H1 (cell line): ENCODE measurements at regions not wholly inside any gene's neighbourhood (a gene's known extent, or its start where the extent isn't known, plus 50 kb on each side); places are given as distances from the start of the nearest gene placed in this dataset.
A peak's percentile ranks its signal among the peaks of the same experiment; 100 is the strongest.

Experiments
- CTCF ChIA-PET: fragments of 300-600 bp; sonication (Branson Sonifier 250); formaldehyde crosslinking; loops from one replicate; lab custom pipeline; 2021; ENCODE audit not compliant: partially characterized antibody; lab: Charles Lee
- POLR2A ChIA-PET: fragments of 300-600 bp; sonication (Branson Sonifier 250); formaldehyde crosslinking; loops from one replicate; lab custom pipeline; 2021; ENCODE audit warnings: inconsistent platforms; ENCODE audit not compliant: partially characterized antibody; lab: Charles Lee
- DNase-seq, 2 experiments: peaks; one replicate each; pipeline versions ENCODE4 v3.0.0 to v3.0.0-alpha.2; 2010 to 2022; ENCODE audit warnings: low spot score in 2 of 2, low read depth in 1 of 2, mixed read lengths in 1 of 2
- FAIRE-seq: peaks from 2 replicates; lab custom pipeline; 2011; peaks lifted over from hg19 to GRCh38; lab: Jason Lieb, UNC
- H2AFZ ChIP-seq: 2 replicates; pipeline ENCODE4 v1.8.1; 2012; ENCODE audit warnings: low read length, inconsistent platforms
- H2AK5ac ChIP-seq: 2 replicates; pipeline ENCODE4 v1.6.1; 2013; ENCODE audit warnings: low read depth, low read length
- H2BK120ac ChIP-seq: replicated peaks from 2 replicates; pipeline ENCODE3; 2013; ENCODE audit warnings: low read depth, low read length, inconsistent platforms
- H2BK12ac ChIP-seq: 2 replicates; pipeline ENCODE4 v1.6.1; 2013; ENCODE audit warnings: low read depth, low read length
- H2BK15ac ChIP-seq: 2 replicates; pipeline ENCODE4 v1.6.1; 2013; ENCODE audit warnings: low read length
- H2BK20ac ChIP-seq: 2 replicates; pipeline ENCODE4 v1.6.1; 2013; ENCODE audit warnings: low read length
- H2BK5ac ChIP-seq: 2 replicates; pipeline ENCODE4 v1.6.1; 2013; ENCODE audit warnings: low read depth, low read length
- H3K14ac ChIP-seq: 2 replicates; pipeline ENCODE4 v1.6.1; 2013; ENCODE audit warnings: inconsistent platforms; ENCODE audit not compliant: insufficient read length
- H3K18ac ChIP-seq: 2 replicates; pipeline ENCODE4 v1.6.1; 2013; ENCODE audit warnings: low read length; ENCODE audit errors: extremely low read depth
- H3K23ac ChIP-seq: 2 replicates; pipeline ENCODE4 v1.6.1; 2013; ENCODE audit warnings: inconsistent platforms; ENCODE audit not compliant: insufficient read length
- H3K23me2 ChIP-seq: 2 replicates; pipeline ENCODE4 v1.6.1; 2013; ENCODE audit warnings: low read depth, low read length
- H3K27ac ChIP-seq: 2 replicates; pipeline ENCODE4 v1.6.1; 2011; ENCODE audit warnings: low read depth, low read length, inconsistent platforms
- H3K27me3 ChIP-seq, 4 experiments: replicated peaks in 1 of 4; 1 replicate in 1 of 4; 2 replicates in 3 of 4; pipeline versions ENCODE4 v1.6.1 to v1.8.1; 2011 to 2013; ENCODE audit warnings: low read length in 3 of 4, mild to moderate bottlenecking in 3 of 4, inconsistent platforms in 2 of 4, mixed read lengths in 2 of 4, moderate library complexity in 1 of 4; ENCODE audit not compliant: control insufficient read depth in 3 of 4, insufficient read depth in 3 of 4; ENCODE audit errors: extremely low read depth in 1 of 4
- H3K36me3 ChIP-seq, 4 experiments: 2 replicates each; pipeline versions ENCODE4 v1.6.1 to v1.8.1; 2011 to 2013; ENCODE audit warnings: mild to moderate bottlenecking in 4 of 4, low read length in 3 of 4, moderate library complexity in 2 of 4, control low read depth in 1 of 4, inconsistent platforms in 1 of 4; ENCODE audit not compliant: insufficient read depth in 4 of 4, control insufficient read depth in 2 of 4
- H3K4ac ChIP-seq: replicated peaks from 2 replicates; pipeline ENCODE3; 2013; ENCODE audit warnings: low read length, low read depth, mixed read lengths, inconsistent platforms; ENCODE audit not compliant: insufficient read length
- H3K4me1 ChIP-seq, 4 experiments: replicated peaks in 1 of 4; 1 replicate in 1 of 4; 2 replicates in 3 of 4; pipeline versions ENCODE4 v1.6.1 to v1.8.1; 2011 to 2013; ENCODE audit warnings: low read length in 3 of 4, inconsistent platforms in 2 of 4, mixed read lengths in 1 of 4; ENCODE audit not compliant: insufficient read depth in 4 of 4, control insufficient read depth in 3 of 4
- H3K4me2 ChIP-seq, 2 experiments: 2 replicates each; pipeline versions ENCODE4 v1.6.1 to v1.8.1; 2011 to 2013; ENCODE audit warnings: low read depth in 2 of 2, low read length in 2 of 2, control low read depth in 1 of 2, inconsistent platforms in 1 of 2, mild to moderate bottlenecking in 1 of 2; ENCODE audit not compliant: insufficient read depth in 1 of 2
- H3K4me3 ChIP-seq, 4 experiments: fragments of 200-600, 300-600 bp in 1 of 4; sonication (generic), shearing (Covaris generic), sonication (Bioruptor Twin) in 1 of 4; 2 replicates each; pipeline versions ENCODE4 v1.5.1 to v1.8.1; 2011 to 2016; ENCODE audit warnings: low read length in 4 of 4, low read depth in 3 of 4, control low read depth in 2 of 4, inconsistent platforms in 2 of 4, mild to moderate bottlenecking in 2 of 4, mixed read lengths in 1 of 4, moderate library complexity in 1 of 4; ENCODE audit not compliant: insufficient read depth in 2 of 4; ENCODE audit errors: extremely low read depth in 1 of 4
- H3K56ac ChIP-seq: replicated peaks from 2 replicates; pipeline ENCODE3; 2013; ENCODE audit warnings: low read depth, mild to moderate bottlenecking, mixed read lengths, low read length, inconsistent platforms; ENCODE audit not compliant: insufficient read length
- H3K79me1 ChIP-seq: 2 replicates; pipeline ENCODE4 v1.6.1; 2013; ENCODE audit warnings: low read depth, low read length, control low read depth
- H3K79me2 ChIP-seq, 2 experiments: 2 replicates each; pipeline versions ENCODE4 v1.6.1 to v1.8.1; 2012 to 2013; ENCODE audit warnings: low read length in 2 of 2, mild to moderate bottlenecking in 2 of 2, inconsistent platforms in 1 of 2; ENCODE audit not compliant: insufficient read depth in 2 of 2, control insufficient read depth in 1 of 2
- H3K9ac ChIP-seq, 4 experiments: replicated peaks in 1 of 4; 1 replicate in 1 of 4; 2 replicates in 3 of 4; pipeline versions ENCODE4 v1.6.1 to v1.8.1; 2011 to 2013; ENCODE audit warnings: low read depth in 3 of 4, low read length in 3 of 4, control low read depth in 2 of 4, mild to moderate bottlenecking in 2 of 4, moderate library complexity in 2 of 4, inconsistent platforms in 1 of 4; ENCODE audit errors: extremely low read depth in 1 of 4
- H3K9me3 ChIP-seq, 2 experiments: 2 replicates each; pipeline versions ENCODE4 v1.6.1 to v1.8.1; 2012 to 2013; ENCODE audit warnings: mild to moderate bottlenecking in 2 of 2, moderate library complexity in 2 of 2, control low read depth in 1 of 2, inconsistent platforms in 1 of 2, low read depth in 1 of 2, low read length in 1 of 2, mixed read lengths in 1 of 2; ENCODE audit not compliant: insufficient read depth in 2 of 2
- H4K20me1 ChIP-seq, 2 experiments: replicated peaks in 1 of 2; 2 replicates each; pipeline versions ENCODE3 to v1.8.1; 2011 to 2013; ENCODE audit warnings: inconsistent platforms in 2 of 2, low read length in 2 of 2, mild to moderate bottlenecking in 1 of 2; ENCODE audit not compliant: insufficient read depth in 2 of 2, control insufficient read depth in 1 of 2
- H4K5ac ChIP-seq: 2 replicates; pipeline ENCODE4 v1.6.1; 2013; ENCODE audit warnings: low read length, low read depth, mixed read lengths, inconsistent platforms; ENCODE audit not compliant: insufficient read length
- H4K8ac ChIP-seq: 2 replicates; pipeline ENCODE4 v1.8.0; 2013; ENCODE audit warnings: mild to moderate bottlenecking, moderate library complexity, low read length, inconsistent platforms; ENCODE audit not compliant: insufficient read depth; ENCODE audit errors: extremely low read depth
- H4K91ac ChIP-seq: replicated peaks from 2 replicates; pipeline ENCODE3; 2013; ENCODE audit warnings: low read length, mixed read lengths, inconsistent platforms; ENCODE audit not compliant: insufficient read length
- BCL11A ChIP-seq, 2 experiments: IDR thresholded peaks; one replicate each; pipeline ENCODE4 v1.6.1; 2011; ENCODE audit warnings: low read depth in 2 of 2, low read length in 2 of 2, mild to moderate bottlenecking in 2 of 2
- JUND ChIP-seq: IDR thresholded peaks from 2 replicates; pipeline ENCODE4 v1.6.1; 2011; ENCODE audit warnings: mild to moderate bottlenecking, improper control_type of control experiment, low read length
- NRF1 ChIP-seq: IDR thresholded peaks from 2 replicates; pipeline ENCODE4 v1.6.1; 2011; ENCODE audit warnings: mild to moderate bottlenecking, low read depth, low read length, improper control_type of control experiment
- RAD21 ChIP-seq, 2 experiments: IDR thresholded peaks in 1 of 2; conservative IDR thresholded peaks in 1 of 2; 2 replicates each; pipeline ENCODE4 v1.6.1; 2011; ENCODE audit warnings: low read depth in 2 of 2, low read length in 2 of 2, improper control_type of control experiment in 1 of 2, inconsistent platforms in 1 of 2, mild to moderate bottlenecking in 1 of 2, moderate library complexity in 1 of 2
- RNF2 ChIP-seq: fragments of 200-900, 300-1000 bp; sonication (generic); IDR thresholded peaks from 2 replicates; pipeline ENCODE4 v1.7.1; 2016; ENCODE audit warnings: borderline replicate concordance, low read depth, mild to moderate bottlenecking, antibody characterized with exemption, low read length; ENCODE audit not compliant: poor library complexity, severe bottlenecking; ENCODE audit errors: missing control alignments
- SP1 ChIP-seq: IDR thresholded peaks from 2 replicates; pipeline ENCODE4 v1.6.1; 2011; ENCODE audit warnings: low read depth, low read length
- WGBS, 2 experiments: shearing (Covaris generic) in 1 of 2; methylation state at CpG; one replicate each; pipeline versions ENCODE4 v1.1.6 to v1.1.7; 2013 to 2015; ENCODE audit warnings: low lambda C conversion rate in 2 of 2, mixed read lengths in 2 of 2, inconsistent platforms in 1 of 2, low coverage in 1 of 2, missing lambda C conversion rate in 1 of 2; ENCODE audit not compliant: insufficient replicate concordance in 2 of 2, insufficient coverage in 1 of 2, insufficient read length in 1 of 2; ENCODE audit errors: extremely low coverage in 1 of 2, missing lambda C conversion rate in 1 of 2; 5-methylcytosine and 5-hydroxymethylcytosine counted together
- TF ChIP-seq, protein P1 (sequence below), 3 experiments: IDR thresholded peaks; 1 replicate in 2 of 3; 2 replicates in 1 of 3; pipeline versions ENCODE4 v1.5.1 to v1.6.1; 2011; ENCODE audit warnings: low read length in 3 of 3, mild to moderate bottlenecking in 3 of 3, inconsistent platforms in 2 of 3, low read depth in 1 of 3, moderate library complexity in 1 of 3; ENCODE audit not compliant: insufficient read depth in 1 of 3; ENCODE audit errors: control extremely low read depth in 1 of 3

DNA sequence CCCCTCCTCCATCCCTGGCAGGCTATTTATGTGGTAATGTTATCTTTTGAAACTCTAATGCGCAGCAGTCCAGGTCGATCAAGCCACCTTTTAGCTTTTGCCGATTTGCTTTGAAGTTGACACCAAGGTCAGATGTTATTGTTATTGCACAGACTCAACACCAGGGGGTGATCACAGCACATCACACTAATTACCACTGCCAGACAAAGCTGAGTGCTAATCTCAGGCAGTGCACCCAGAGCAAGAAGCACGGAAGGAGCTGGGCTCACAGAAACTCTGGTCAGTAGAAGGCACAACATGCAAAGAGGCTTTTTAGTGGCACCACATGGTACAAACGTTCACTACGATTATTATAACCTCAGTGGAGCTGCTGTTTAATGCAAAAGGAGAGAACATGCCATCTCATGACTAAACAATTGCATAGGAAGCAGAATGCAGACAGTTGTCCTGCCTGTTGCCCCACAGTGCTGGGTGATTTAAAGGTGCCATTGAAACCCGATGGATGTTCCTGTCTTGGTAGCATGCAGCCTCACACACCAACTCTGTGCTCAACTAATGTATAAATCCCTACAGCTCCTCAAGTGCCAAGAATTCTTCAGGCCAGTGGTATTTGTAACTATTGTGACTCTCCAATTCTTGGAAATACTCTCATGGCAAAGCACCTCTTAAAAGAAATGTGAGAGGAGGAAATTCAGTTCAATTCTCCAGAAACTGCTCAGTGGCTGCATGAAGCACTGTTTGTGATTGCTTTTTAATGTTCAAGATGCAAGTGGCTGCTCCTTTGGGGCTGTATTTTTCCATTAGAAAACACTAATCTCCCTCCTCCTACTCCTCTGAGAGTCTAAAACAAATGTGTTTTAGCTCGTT, 353.9 kb upstream of the DDI1 start:
- no peaks in the 10 kb centered on the region for H3K9me3 ChIP-seq
- H4K91ac ChIP-seq: peak overlapping the region; percentile 58
- H3K4me3 ChIP-seq: no peak overlapping the region
- no peak overlapping the region for H3K18ac ChIP-seq
- CTCF ChIA-PET: interaction anchor here (0.5 to 4.7 kb wide), 58 partner anchors 8 to 594 kb away, joined by 3 to 32 read pairs (median 4); partner anchors contain the start of gene PDGFD
- H4K20me1 ChIP-seq: no peaks in the 10 kb centered on the region
- no peak overlapping the region for H3K14ac ChIP-seq
- peak; percentile 100 for FAIRE-seq
- H3K9ac ChIP-seq: no peak overlapping the region
- POLR2A ChIA-PET: interaction anchor here (3.0 kb wide), 1 partner anchor 56 kb away, joined by 7 read pairs; no protein-coding TSS in a partner anchor
- no peak overlapping the region for H3K4ac ChIP-seq
- H2BK120ac ChIP-seq: no peak overlapping the region
- 38% methylated on average over 8 of the region's 8 CpGs; no CpG with 5 or more reads in 1 of the 2 experiments for WGBS, 2 experiments
- H4K5ac ChIP-seq: no peak overlapping the region
- no peak overlapping the region for H2BK5ac ChIP-seq
- peak overlapping the region; percentile 90 for H2AFZ ChIP-seq
- no peak overlapping the region for H3K56ac ChIP-seq
- H3K36me3 ChIP-seq: no peaks in the 10 kb centered on the region
- peaks cover 3 to 6% (median 3%) of the 10 kb centered on the region in 4 experiments; a peak in 4 of 7 replicates for H3K4me1 ChIP-seq
- H3K27me3 ChIP-seq: no peaks in the 10 kb centered on the region
- no peak overlapping the region for H4K8ac ChIP-seq
- H2BK20ac ChIP-seq: no peak overlapping the region
- peak; percentile 53 to 73 for DNase-seq
- H3K23me2 ChIP-seq: no peaks in the 10 kb centered on the region
- H2AK5ac ChIP-seq: no peak overlapping the region
- H2BK15ac ChIP-seq: no peak overlapping the region
- H3K79me2 ChIP-seq: no peaks in the 10 kb centered on the region
- H3K23ac ChIP-seq: no peak overlapping the region
- H3K27ac ChIP-seq: no peak overlapping the region
- peak overlapping the region in 1 of 2 experiments; percentile 24; a peak in 1 of 4 replicates for H3K4me2 ChIP-seq
- no peaks in the 10 kb centered on the region for H3K79me1 ChIP-seq
- no peak overlapping the region for H2BK12ac ChIP-seq
- peak; percentile 85 for TF ChIP-seq SP1
- TF ChIP-seq BCL11A (IDR thresholded peaks at IDR 0.05; ENCODE audit: low read depth in 2 of 2, low read length in 2 of 2): no peak
- TF ChIP-seq, protein P1, sequence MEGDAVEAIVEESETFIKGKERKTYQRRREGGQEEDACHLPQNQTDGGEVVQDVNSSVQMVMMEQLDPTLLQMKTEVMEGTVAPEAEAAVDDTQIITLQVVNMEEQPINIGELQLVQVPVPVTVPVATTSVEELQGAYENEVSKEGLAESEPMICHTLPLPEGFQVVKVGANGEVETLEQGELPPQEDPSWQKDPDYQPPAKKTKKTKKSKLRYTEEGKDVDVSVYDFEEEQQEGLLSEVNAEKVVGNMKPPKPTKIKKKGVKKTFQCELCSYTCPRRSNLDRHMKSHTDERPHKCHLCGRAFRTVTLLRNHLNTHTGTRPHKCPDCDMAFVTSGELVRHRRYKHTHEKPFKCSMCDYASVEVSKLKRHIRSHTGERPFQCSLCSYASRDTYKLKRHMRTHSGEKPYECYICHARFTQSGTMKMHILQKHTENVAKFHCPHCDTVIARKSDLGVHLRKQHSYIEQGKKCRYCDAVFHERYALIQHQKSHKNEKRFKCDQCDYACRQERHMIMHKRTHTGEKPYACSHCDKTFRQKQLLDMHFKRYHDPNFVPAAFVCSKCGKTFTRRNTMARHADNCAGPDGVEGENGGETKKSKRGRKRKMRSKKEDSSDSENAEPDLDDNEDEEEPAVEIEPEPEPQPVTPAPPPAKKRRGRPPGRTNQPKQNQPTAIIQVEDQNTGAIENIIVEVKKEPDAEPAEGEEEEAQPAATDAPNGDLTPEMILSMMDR (IDR thresholded peaks at IDR 0.05; ENCODE audit: control extremely low read depth in 1 of 3, insufficient read depth in 1 of 3, low read depth in 1 of 3, low read length in 3 of 3): peak; percentile 38 to 95 (median 81)
- no peak for TF ChIP-seq JUND
- no peak for TF ChIP-seq NRF1
- no peak for TF ChIP-seq RNF2
- TF ChIP-seq RAD21 (IDR thresholded peaks at IDR 0.05 in 1 of 2, conservative IDR thresholded peaks at IDR 0.05 in 1 of 2; ENCODE audit: low read depth in 2 of 2, low read length in 2 of 2): peak; percentile 98
